ENCODE measurements at regions not wholly inside any gene's neighbourhood (a gene's known extent, or its start where the extent isn't known, plus 50 kb on each side); places are given as distances from the start of the nearest gene placed in this dataset.

DNA sequence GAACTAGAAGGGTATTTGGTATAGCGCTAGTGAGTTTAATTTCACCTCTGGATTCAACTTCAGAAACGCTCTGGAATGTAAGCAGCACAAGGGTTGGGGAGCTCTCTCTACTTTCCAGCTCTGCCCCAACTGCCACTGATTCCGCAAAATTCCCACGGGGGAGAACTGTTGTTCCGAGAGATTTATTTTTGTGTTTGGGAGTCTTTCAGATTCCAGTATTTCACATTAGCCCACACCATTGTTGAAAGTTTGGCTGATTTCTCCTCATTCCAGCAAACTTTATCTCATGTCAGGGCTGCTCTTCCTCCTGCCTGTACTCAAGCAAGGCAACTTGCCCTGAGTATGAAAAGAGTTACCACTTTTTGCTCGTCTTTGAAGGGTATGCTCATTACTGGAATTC is 198.5 kb upstream of the EGFLAM start:
- TF ChIP-seq MYNN (tag by site-specific recombination; IDR thresholded peaks at IDR 0.05; ENCODE audit: borderline replicate concordance) (no peak), HOXA7 (CRISPR knock-in tag; IDR thresholded peaks at IDR 0.05; ENCODE audit: borderline replicate concordance) (no peak), ZNF266 (tag by site-specific recombination; IDR thresholded peaks at IDR 0.05; ENCODE audit: low read depth) (no peak), ZEB2 (tag by site-specific recombination; IDR thresholded peaks at IDR 0.05) (no peak), ZNF274 (IDR thresholded peaks at IDR 0.05; ENCODE audit: low read length) (no peak), ZNF274 (tag by site-specific recombination; IDR thresholded peaks at IDR 0.05; ENCODE audit: borderline replicate concordance) (no peak), ZBTB17 (tag by site-specific recombination; IDR thresholded peaks at IDR 0.05) (no peak), ZNF121 (tag by site-specific recombination; IDR thresholded peaks at IDR 0.05) (no peak), YY1 (tag by site-specific recombination; IDR thresholded peaks at IDR 0.05) (no peak)
- TF ChIP-seq, protein P1, sequence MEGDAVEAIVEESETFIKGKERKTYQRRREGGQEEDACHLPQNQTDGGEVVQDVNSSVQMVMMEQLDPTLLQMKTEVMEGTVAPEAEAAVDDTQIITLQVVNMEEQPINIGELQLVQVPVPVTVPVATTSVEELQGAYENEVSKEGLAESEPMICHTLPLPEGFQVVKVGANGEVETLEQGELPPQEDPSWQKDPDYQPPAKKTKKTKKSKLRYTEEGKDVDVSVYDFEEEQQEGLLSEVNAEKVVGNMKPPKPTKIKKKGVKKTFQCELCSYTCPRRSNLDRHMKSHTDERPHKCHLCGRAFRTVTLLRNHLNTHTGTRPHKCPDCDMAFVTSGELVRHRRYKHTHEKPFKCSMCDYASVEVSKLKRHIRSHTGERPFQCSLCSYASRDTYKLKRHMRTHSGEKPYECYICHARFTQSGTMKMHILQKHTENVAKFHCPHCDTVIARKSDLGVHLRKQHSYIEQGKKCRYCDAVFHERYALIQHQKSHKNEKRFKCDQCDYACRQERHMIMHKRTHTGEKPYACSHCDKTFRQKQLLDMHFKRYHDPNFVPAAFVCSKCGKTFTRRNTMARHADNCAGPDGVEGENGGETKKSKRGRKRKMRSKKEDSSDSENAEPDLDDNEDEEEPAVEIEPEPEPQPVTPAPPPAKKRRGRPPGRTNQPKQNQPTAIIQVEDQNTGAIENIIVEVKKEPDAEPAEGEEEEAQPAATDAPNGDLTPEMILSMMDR (tag by site-specific recombination; IDR thresholded peaks at IDR 0.05) = no peak
- TF ChIP-seq, protein P2, sequence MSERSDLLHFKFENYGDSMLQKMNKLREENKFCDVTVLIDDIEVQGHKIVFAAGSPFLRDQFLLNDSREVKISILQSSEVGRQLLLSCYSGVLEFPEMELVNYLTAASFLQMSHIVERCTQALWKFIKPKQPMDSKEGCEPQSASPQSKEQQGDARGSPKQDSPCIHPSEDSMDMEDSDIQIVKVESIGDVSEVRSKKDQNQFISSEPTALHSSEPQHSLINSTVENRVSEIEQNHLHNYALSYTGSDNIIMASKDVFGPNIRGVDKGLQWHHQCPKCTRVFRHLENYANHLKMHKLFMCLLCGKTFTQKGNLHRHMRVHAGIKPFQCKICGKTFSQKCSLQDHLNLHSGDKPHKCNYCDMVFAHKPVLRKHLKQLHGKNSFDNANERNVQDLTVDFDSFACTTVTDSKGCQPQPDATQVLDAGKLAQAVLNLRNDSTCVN (tag by site-specific recombination; optimal IDR thresholded peaks at IDR 0.05) = no peak
- TF ChIP-seq, protein P3, sequence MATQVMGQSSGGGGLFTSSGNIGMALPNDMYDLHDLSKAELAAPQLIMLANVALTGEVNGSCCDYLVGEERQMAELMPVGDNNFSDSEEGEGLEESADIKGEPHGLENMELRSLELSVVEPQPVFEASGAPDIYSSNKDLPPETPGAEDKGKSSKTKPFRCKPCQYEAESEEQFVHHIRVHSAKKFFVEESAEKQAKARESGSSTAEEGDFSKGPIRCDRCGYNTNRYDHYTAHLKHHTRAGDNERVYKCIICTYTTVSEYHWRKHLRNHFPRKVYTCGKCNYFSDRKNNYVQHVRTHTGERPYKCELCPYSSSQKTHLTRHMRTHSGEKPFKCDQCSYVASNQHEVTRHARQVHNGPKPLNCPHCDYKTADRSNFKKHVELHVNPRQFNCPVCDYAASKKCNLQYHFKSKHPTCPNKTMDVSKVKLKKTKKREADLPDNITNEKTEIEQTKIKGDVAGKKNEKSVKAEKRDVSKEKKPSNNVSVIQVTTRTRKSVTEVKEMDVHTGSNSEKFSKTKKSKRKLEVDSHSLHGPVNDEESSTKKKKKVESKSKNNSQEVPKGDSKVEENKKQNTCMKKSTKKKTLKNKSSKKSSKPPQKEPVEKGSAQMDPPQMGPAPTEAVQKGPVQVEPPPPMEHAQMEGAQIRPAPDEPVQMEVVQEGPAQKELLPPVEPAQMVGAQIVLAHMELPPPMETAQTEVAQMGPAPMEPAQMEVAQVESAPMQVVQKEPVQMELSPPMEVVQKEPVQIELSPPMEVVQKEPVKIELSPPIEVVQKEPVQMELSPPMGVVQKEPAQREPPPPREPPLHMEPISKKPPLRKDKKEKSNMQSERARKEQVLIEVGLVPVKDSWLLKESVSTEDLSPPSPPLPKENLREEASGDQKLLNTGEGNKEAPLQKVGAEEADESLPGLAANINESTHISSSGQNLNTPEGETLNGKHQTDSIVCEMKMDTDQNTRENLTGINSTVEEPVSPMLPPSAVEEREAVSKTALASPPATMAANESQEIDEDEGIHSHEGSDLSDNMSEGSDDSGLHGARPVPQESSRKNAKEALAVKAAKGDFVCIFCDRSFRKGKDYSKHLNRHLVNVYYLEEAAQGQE (tag by site-specific recombination; IDR thresholded peaks at IDR 0.05) = no peak

All from HEK293 (cell line).